ENCODE measurements at regions not wholly inside any gene's neighbourhood (a gene's known extent, or its start where the extent isn't known, plus 50 kb on each side); places are given as distances from the start of the nearest gene placed in this dataset.

DNA sequence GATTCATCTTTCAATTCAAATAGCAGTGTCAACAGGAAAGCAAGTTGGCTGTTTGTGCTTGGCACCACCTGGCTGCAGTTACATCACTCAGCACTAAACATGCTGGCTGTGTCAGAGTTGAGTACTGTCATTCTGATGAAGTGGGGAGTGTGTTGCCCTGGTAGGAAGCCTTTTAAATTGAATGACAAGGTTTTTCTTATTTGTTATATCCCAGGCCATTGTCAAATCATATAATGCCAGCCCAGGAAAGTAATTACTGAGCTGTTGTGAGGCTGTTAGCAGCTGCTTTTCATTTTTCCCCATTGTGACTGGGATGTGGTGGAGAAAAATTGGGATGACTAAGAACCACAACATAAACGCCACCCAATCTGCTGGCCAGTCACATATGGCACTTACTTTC lies 106.5 kb upstream of the PRKD1 start:
- Histone ChIP-seq H3K27ac (no peak overlapping the region), H3K4me3 (no peak overlapping the region)
- TF ChIP-seq, protein P1, sequence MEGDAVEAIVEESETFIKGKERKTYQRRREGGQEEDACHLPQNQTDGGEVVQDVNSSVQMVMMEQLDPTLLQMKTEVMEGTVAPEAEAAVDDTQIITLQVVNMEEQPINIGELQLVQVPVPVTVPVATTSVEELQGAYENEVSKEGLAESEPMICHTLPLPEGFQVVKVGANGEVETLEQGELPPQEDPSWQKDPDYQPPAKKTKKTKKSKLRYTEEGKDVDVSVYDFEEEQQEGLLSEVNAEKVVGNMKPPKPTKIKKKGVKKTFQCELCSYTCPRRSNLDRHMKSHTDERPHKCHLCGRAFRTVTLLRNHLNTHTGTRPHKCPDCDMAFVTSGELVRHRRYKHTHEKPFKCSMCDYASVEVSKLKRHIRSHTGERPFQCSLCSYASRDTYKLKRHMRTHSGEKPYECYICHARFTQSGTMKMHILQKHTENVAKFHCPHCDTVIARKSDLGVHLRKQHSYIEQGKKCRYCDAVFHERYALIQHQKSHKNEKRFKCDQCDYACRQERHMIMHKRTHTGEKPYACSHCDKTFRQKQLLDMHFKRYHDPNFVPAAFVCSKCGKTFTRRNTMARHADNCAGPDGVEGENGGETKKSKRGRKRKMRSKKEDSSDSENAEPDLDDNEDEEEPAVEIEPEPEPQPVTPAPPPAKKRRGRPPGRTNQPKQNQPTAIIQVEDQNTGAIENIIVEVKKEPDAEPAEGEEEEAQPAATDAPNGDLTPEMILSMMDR (IDR thresholded peaks at IDR 0.05), result no peak
- no peak for DNase-seq (ENCODE audit: low spot score)

DNA sequence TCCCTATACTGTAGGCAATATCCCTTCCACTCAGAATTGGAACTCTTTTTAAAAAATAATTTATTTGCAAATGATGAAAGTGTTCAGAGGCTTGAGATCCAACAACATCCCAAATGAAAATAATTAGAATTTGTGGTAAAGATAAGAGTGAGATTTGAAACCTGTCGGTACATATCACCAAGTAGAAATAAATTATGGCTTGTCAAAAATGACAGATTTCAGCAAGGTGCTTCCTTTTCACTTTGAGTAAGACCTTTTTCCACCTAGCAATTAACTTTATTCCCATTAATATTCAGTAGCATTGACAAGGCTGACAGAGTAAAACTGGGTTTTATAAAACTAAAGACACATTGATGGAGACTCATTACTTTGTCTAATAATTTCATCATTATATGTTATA lies 107.7 kb upstream of the PRKD1 start:
- TF ChIP-seq, protein P1 (IDR thresholded peaks at IDR 0.05), result no peak
- no peak for DNase-seq (ENCODE audit: low spot score)
- Histone ChIP-seq H3K4me3 (no peak overlapping the region), H3K27ac (no peak overlapping the region)

DNA sequence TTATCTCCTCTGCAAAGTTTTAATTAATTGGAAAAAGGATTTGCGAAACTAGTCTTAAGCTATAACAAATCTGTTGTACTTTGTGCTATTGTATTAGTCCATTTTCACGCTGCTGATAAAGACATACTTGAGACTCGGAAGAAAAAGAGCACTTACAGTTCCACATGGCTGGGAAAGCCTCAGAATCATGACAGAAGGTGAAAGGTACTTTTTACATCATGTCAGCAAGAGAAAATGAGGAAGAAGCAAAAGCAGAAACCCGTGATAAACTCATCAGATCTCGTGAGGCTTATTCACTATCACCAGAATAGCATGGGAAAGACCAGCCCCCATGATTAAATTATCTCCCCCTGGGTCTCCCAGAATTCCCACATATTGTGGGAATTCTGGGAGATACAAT lies 118.1 kb upstream of the PRKD1 start:
- Histone ChIP-seq H3K27ac (no peak overlapping the region), H3K4me3 (no peak overlapping the region)
- DNase-seq (ENCODE audit: low spot score), result no peak
- TF ChIP-seq, protein P1 (IDR thresholded peaks at IDR 0.05), result no peak

DNA sequence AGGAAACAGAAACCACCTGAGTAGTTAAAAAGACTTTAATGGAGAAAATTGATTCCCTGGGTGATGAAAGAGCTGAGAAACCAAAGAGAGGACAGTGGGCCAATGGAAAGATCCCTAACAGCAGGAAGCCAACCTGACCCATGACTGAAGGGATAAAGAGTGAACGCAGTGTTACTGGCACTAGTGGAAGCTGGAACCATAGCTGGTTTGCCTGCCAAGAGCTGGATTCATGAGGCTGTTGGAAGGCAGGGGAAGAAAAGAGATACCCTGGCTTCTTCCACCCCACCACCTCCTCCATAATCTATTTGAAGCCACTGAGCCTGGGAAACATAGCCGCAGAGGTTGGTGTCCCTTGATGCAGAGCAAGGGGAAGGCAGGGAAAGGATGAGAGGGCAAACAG lies 125.5 kb upstream of the PRKD1 start:
- TF ChIP-seq, protein P1 (IDR thresholded peaks at IDR 0.05), result no peak
- Histone ChIP-seq H3K4me3 (no peak overlapping the region), H3K27ac (no peak overlapping the region)
- no peak for DNase-seq (ENCODE audit: low spot score)

DNA sequence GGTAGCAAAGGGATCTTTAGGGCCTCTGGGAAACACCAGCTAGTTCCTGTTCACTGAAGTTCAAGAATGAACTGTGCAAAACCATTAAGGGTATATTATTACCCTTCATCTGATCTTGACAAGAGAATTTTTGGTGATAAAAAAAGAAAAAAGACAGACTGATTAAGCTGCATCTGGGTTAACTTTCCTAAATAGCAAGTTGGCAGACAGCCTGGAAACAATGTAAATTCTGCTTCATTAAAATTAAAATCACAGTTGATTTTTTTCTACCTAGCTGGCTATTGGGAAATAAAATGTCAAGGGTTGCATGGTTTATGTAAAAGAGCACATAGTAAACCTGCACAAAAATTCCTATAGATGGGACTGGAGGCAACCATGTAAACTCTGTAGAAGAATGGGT lies 126.6 kb upstream of the PRKD1 start:
- no peak overlapping the region for H3K4me3 ChIP-seq
- H3K27ac ChIP-seq, result no peak overlapping the region
- TF ChIP-seq, protein P1 (IDR thresholded peaks at IDR 0.05), result no peak
- no peak for DNase-seq (ENCODE audit: low spot score)

DNA sequence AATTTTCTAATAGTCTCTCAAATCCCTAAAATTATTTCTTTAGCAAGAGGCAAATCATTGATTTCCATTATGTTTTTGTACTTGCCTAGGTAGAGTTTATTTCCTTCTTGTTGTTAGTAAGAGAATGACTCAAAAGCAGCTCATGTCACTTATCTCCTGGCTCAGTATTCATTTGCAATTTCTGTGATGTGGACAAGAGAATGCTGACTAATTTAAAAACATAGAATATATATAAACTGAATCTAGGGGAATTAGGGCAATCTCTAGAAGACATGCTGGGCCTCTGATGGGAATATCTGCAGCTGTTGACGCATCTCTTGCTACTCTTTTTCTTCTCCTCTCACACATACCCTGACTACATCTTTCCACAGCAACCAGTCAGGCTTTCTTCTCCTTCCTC lies 130.8 kb upstream of the PRKD1 start:
- Histone ChIP-seq H3K27ac (no peak overlapping the region), H3K4me3 (no peak overlapping the region)
- TF ChIP-seq, protein P1 (IDR thresholded peaks at IDR 0.05), result no peak
- DNase-seq (ENCODE audit: low spot score), result no peak

DNA sequence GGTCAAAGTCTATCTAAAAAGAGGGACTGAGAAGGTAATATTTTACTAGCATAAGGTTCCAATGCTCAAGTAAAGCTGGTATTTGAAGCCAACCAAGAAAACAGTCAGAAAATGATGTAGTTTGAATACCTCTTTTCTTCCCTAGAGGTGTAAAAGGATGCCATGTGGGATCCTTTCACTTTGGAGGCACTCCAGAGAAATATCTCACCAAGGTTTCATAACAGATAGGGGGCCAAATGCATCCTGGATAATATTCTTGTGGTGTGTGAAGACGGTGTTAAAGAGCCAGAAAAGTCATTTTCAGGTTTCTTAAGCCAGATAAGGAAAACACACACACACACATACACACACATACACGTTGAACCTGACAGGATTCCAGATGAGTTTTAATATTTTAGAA lies 136.1 kb upstream of the PRKD1 start:
- DNase-seq (ENCODE audit: low spot score), result no peak
- H3K27ac ChIP-seq, result no peak overlapping the region
- TF ChIP-seq, protein P1 (IDR thresholded peaks at IDR 0.05), result no peak
- H3K4me3 ChIP-seq, result no peak overlapping the region
